SK-N-SH (cell line): ENCODE measurements at regions not wholly inside any gene's neighbourhood (a gene's known extent, or its start where the extent isn't known, plus 50 kb on each side); places are given as distances from the start of the nearest gene placed in this dataset.

Experiments used
- CHD2 ChIP-seq: fragments of 150-350 bp; IDR thresholded peaks from 2 replicates; pipeline ENCODE4 v1.6.1; 2018; ENCODE audit warnings: low read length; ENCODE audit not compliant: partially characterized antibody
- CTCF ChIP-seq: fragments of 200-600 bp; sonication (generic); IDR thresholded peaks from 2 replicates; pipeline ENCODE4 v1.6.1; 2017; ENCODE audit warnings: antibody characterized with exemption, mild to moderate bottlenecking, moderate library complexity
- EZH2phosphoT487 ChIP-seq: fragments of 200-600 bp; sonication (generic); IDR thresholded peaks from 2 replicates; pipeline ENCODE4 v1.6.1; 2017; ENCODE audit warnings: low read depth, mixed run types, mild to moderate bottlenecking, antibody characterized with exemption, moderate library complexity, borderline replicate concordance
- FOSL2 ChIP-seq: IDR thresholded peaks from 2 replicates; pipeline ENCODE4 v1.4.0; 2012; ENCODE audit warnings: low read depth, mild to moderate bottlenecking, moderate library complexity, borderline replicate concordance
- FOXJ3 ChIP-seq: sonication (generic); formaldehyde crosslinking; IDR thresholded peaks from 2 replicates; pipeline ENCODE4 v1.5.1; 2020; ENCODE audit warnings: mild to moderate bottlenecking, missing genetic modification reagents
- MXI1 ChIP-seq: IDR thresholded peaks from 2 replicates; pipeline ENCODE4 v1.6.1; 2012; ENCODE audit warnings: mild to moderate bottlenecking, low read depth, low read length, improper control_type of control experiment
- RAD21 ChIP-seq: IDR thresholded peaks from 2 replicates; pipeline ENCODE4 v1.6.1; 2012; ENCODE audit warnings: mild to moderate bottlenecking, low read length
- RCOR1 ChIP-seq: fragments of 150-350 bp; IDR thresholded peaks from 2 replicates; pipeline ENCODE4 v1.6.1; 2017; ENCODE audit warnings: antibody characterized with exemption, low read length
- ZBTB33 ChIP-seq: IDR thresholded peaks from 2 replicates; pipeline ENCODE4 v1.4.0; 2012; ENCODE audit warnings: low read depth, borderline replicate concordance
- TF ChIP-seq, protein P1 (sequence below): IDR thresholded peaks from 2 replicates; pipeline ENCODE4 v1.6.1; 2012; ENCODE audit warnings: mild to moderate bottlenecking, low read depth, low read length, moderate library complexity
- TF ChIP-seq, protein P2 (sequence below): fragments of 150-350 bp; IDR thresholded peaks from 2 replicates; pipeline ENCODE4 v1.6.1; 2017; ENCODE audit warnings: antibody characterized with exemption, low read length, low read depth, borderline replicate concordance

- TF ChIP-seq RCOR1 (no peak), ZBTB33 (no peak), CTCF (no peak), FOXJ3 (no peak), FOSL2 (no peak), MXI1 (no peak), RAD21 (no peak), EZH2phosphoT487 (no peak), CHD2 (no peak)
- TF ChIP-seq, protein P1, sequence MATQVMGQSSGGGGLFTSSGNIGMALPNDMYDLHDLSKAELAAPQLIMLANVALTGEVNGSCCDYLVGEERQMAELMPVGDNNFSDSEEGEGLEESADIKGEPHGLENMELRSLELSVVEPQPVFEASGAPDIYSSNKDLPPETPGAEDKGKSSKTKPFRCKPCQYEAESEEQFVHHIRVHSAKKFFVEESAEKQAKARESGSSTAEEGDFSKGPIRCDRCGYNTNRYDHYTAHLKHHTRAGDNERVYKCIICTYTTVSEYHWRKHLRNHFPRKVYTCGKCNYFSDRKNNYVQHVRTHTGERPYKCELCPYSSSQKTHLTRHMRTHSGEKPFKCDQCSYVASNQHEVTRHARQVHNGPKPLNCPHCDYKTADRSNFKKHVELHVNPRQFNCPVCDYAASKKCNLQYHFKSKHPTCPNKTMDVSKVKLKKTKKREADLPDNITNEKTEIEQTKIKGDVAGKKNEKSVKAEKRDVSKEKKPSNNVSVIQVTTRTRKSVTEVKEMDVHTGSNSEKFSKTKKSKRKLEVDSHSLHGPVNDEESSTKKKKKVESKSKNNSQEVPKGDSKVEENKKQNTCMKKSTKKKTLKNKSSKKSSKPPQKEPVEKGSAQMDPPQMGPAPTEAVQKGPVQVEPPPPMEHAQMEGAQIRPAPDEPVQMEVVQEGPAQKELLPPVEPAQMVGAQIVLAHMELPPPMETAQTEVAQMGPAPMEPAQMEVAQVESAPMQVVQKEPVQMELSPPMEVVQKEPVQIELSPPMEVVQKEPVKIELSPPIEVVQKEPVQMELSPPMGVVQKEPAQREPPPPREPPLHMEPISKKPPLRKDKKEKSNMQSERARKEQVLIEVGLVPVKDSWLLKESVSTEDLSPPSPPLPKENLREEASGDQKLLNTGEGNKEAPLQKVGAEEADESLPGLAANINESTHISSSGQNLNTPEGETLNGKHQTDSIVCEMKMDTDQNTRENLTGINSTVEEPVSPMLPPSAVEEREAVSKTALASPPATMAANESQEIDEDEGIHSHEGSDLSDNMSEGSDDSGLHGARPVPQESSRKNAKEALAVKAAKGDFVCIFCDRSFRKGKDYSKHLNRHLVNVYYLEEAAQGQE = no peak
- TF ChIP-seq, protein P2, sequence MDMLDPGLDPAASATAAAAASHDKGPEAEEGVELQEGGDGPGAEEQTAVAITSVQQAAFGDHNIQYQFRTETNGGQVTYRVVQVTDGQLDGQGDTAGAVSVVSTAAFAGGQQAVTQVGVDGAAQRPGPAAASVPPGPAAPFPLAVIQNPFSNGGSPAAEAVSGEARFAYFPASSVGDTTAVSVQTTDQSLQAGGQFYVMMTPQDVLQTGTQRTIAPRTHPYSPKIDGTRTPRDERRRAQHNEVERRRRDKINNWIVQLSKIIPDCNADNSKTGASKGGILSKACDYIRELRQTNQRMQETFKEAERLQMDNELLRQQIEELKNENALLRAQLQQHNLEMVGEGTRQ = no peak
These were observed 91.3 kb upstream of the HNRNPU start for GRCh38 chr1:244955661-244956060.
